Uterus (tissue), 2 donors: ENCODE measurements at regions not wholly inside any gene's neighbourhood (a gene's known extent, or its start where the extent isn't known, plus 50 kb on each side); places are given as distances from the start of the nearest gene placed in this dataset.

ENCODE experiments used
- POLR2A ChIP-seq, 2 donors: fragments of 450-650 bp; IDR thresholded peaks; one replicate each; pipeline ENCODE4 v1.6.1; 2016; ENCODE audit warnings: antibody characterized with exemption in 2 of 2, mild to moderate bottlenecking in 1 of 2, moderate library complexity in 1 of 2
- TF ChIP-seq, protein P1 (sequence below), 4 experiments: fragments of 200-600 bp in 2 of 4; fragments of 450-650 bp in 2 of 4; sonication (generic) in 2 of 4; IDR thresholded peaks; one replicate each; pipeline ENCODE4 v1.5.1; 2016 to 2019; ENCODE audit warnings: antibody characterized with exemption in 4 of 4, mild to moderate bottlenecking in 2 of 4, moderate library complexity in 1 of 4

GRCh38 chr1:219460896-219461815 lies 151.7 kb downstream of the ZC3H11B start:
- TF ChIP-seq, protein P1, sequence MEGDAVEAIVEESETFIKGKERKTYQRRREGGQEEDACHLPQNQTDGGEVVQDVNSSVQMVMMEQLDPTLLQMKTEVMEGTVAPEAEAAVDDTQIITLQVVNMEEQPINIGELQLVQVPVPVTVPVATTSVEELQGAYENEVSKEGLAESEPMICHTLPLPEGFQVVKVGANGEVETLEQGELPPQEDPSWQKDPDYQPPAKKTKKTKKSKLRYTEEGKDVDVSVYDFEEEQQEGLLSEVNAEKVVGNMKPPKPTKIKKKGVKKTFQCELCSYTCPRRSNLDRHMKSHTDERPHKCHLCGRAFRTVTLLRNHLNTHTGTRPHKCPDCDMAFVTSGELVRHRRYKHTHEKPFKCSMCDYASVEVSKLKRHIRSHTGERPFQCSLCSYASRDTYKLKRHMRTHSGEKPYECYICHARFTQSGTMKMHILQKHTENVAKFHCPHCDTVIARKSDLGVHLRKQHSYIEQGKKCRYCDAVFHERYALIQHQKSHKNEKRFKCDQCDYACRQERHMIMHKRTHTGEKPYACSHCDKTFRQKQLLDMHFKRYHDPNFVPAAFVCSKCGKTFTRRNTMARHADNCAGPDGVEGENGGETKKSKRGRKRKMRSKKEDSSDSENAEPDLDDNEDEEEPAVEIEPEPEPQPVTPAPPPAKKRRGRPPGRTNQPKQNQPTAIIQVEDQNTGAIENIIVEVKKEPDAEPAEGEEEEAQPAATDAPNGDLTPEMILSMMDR (IDR thresholded peaks at IDR 0.05) = no peak
- no peak for TF ChIP-seq POLR2A (IDR thresholded peaks at IDR 0.05)
